GM10248 (cell line): ENCODE measurements at regions not wholly inside any gene's neighbourhood (a gene's known extent, or its start where the extent isn't known, plus 50 kb on each side); places are given as distances from the start of the nearest gene placed in this dataset.

Source experiments
- CTCF ChIA-PET: fragments of 300-600 bp; sonication (Branson Sonifier 250); formaldehyde crosslinking; extraction: SDS; loops from one replicate; lab custom pipeline; 2021; ENCODE audit warnings: antibody characterized with exemption; lab: Yijun Ruan, JAX
- POLR2A ChIA-PET: fragments of 350-650 bp; sonication (Branson Sonifier 250); formaldehyde crosslinking; extraction: SDS; loops from one replicate; lab custom pipeline; 2020; ENCODE audit warnings: antibody characterized with exemption; lab: Yijun Ruan, JAX
- DNase-seq: peaks from one replicate; pipeline ENCODE4 v3.0.0; 2012; ENCODE audit errors: extremely low spot score
- CTCF ChIP-seq: IDR thresholded peaks from 2 replicates; pipeline ENCODE4 v1.5.1; 2012; ENCODE audit warnings: mild to moderate bottlenecking, low read depth; ENCODE audit errors: extremely low read depth, missing control alignments, control extremely low read depth

GRCh38 chr2:173651891-173652290 is 297.2 kb downstream of the CDCA7 start:
- no peak for TF ChIP-seq CTCF
- CTCF ChIA-PET: interaction anchor here (1.1 kb wide), 1 partner anchor 501 kb away, joined by 3 read pairs; no protein-coding TSS in a partner anchor
- no peak for DNase-seq

GRCh38 chr2:173652311-173652710 is 297.6 kb downstream of the CDCA7 start:
- ChIA-PET POLR2A (no interaction called here), CTCF (interaction anchor here (1.1 kb wide), 1 partner anchor 501 kb away, joined by 3 read pairs; no protein-coding TSS in a partner anchor)
- no peak for DNase-seq
- TF ChIP-seq CTCF: no peak

More at GRCh38 chr2:173651891-173652290, 297.2 kb downstream of the CDCA7 start:
- POLR2A ChIA-PET: no interaction called here

- ChIA-PET CTCF (no interaction called here), POLR2A (no interaction called here)
- DNase-seq: no peak
- TF ChIP-seq CTCF: no peak
Measured at GRCh38 chr2:173652767-173653431, 298.2 kb downstream of the CDCA7 start.

- DNase-seq: no peak
- POLR2A ChIA-PET: no interaction called here
- no peak for TF ChIP-seq CTCF
- CTCF ChIA-PET: no interaction called here
Measured at GRCh38 chr2:173653432-173653805, 298.7 kb downstream of the CDCA7 start.

- ChIA-PET CTCF (no interaction called here), POLR2A (no interaction called here)
- DNase-seq: no peak
- no peak for TF ChIP-seq CTCF
Measured at GRCh38 chr2:173654161-173654895, 299.7 kb downstream of the CDCA7 start.

GRCh38 chr2:173654896-173655265 is 300.2 kb downstream of the CDCA7 start:
- no peak for TF ChIP-seq CTCF
- no peak for DNase-seq
- CTCF ChIA-PET: no interaction called here
- POLR2A ChIA-PET: no interaction called here
